Fibroblast of lung (primary cell): ENCODE measurements at regions not wholly inside any gene's neighbourhood (a gene's known extent, or its start where the extent isn't known, plus 50 kb on each side); places are given as distances from the start of the nearest gene placed in this dataset.

Source experiments
- CTCF ChIP-seq, 2 donors: IDR thresholded peaks in 1 of 2; conservative IDR thresholded peaks in 1 of 2; 1 replicate in 1 of 2; 2 replicates in 1 of 2; pipeline ENCODE4 v1.5.1; 2011 to 2012; ENCODE audit warnings: low read length in 2 of 2, control low read depth in 1 of 2, inconsistent platforms in 1 of 2, low read depth in 1 of 2, mild to moderate bottlenecking in 1 of 2
- EZH2 ChIP-seq: IDR thresholded peaks from 2 replicates; pipeline ENCODE4 v1.5.1; 2012; ENCODE audit warnings: low read length, control low read depth, mild to moderate bottlenecking; ENCODE audit errors: missing control alignments

- TF ChIP-seq CTCF (conservative IDR thresholded peaks at IDR 0.05 in 1 of 2, IDR thresholded peaks at IDR 0.05 in 1 of 2; ENCODE audit: low read depth in 1 of 2, low read length in 2 of 2), result no peak
- no peak for TF ChIP-seq EZH2
Observed at GRCh38 chr16:85498607-85499006, 114.5 kb upstream of the GSE1 start.
